ENCODE measurements at regions not wholly inside any gene's neighbourhood (a gene's known extent, or its start where the extent isn't known, plus 50 kb on each side); places are given as distances from the start of the nearest gene placed in this dataset.

DNA sequence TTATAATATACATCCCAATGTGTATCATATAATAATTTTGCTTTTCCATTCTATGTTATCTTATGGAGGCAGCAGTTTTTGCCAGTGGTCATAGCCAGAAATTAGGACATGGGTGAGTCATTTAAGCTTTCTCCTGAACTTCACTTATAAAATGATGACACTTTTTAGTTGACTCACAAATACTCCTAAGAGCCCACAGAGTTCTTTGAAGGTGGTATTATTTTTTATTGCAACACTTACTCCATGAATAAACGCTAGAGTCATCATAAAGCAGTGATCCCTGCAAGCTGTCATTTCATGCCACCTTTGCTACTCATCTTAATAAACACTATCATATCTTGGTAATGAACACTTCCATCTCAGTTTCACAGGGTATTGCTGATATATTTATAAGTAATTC is 69.9 kb upstream of the MAPRE2 start:
- DNase-seq (no peak), ATAC-seq (no peak)
- Histone ChIP-seq H3K4me3 (no peak overlapping the region), H3K36me3 (no peaks in the 10 kb centered on the region), H3K9me3 (no peaks in the 10 kb centered on the region), H3K4me1 (peaks cover 0 to under 1% of the 10 kb centered on the region in 2 donors), H3K27me3 (peaks cover 0 to 29% of the 10 kb centered on the region in 2 donors), H3K27ac (no peak overlapping the region)
- TF ChIP-seq, protein P1, sequence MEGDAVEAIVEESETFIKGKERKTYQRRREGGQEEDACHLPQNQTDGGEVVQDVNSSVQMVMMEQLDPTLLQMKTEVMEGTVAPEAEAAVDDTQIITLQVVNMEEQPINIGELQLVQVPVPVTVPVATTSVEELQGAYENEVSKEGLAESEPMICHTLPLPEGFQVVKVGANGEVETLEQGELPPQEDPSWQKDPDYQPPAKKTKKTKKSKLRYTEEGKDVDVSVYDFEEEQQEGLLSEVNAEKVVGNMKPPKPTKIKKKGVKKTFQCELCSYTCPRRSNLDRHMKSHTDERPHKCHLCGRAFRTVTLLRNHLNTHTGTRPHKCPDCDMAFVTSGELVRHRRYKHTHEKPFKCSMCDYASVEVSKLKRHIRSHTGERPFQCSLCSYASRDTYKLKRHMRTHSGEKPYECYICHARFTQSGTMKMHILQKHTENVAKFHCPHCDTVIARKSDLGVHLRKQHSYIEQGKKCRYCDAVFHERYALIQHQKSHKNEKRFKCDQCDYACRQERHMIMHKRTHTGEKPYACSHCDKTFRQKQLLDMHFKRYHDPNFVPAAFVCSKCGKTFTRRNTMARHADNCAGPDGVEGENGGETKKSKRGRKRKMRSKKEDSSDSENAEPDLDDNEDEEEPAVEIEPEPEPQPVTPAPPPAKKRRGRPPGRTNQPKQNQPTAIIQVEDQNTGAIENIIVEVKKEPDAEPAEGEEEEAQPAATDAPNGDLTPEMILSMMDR (IDR thresholded peaks at IDR 0.05) = no peak
- intact Hi-C loops (cut with DNase I) = no loop called here

DNA sequence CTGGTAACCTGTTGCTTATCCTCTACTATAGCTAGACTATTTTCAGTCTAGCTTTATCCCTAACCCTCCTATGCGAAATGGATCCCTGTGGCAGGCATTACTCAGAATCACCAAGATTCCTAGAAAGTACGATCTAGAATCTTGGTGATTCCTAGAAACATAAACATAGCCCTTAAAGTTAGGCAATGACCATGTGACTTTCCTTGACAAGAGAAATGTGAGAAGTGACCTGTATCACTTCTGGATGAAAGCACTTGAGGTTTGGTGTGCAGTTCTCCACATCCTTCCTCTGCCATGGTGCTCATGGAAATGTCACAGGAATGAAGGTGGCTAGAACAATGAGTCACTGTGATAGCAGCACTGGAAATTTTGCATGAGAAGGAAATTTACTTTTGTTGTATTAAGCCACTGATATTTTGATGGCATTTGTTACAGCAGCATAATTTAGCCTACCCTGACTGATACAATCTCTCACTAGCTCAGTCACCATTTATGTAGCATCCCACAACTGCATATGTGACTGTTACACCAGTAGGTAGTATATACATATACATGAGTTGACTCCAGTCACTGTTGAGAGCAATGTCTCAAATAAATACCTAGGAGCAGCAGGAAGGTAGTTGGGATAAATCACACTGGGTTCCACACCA is 68.3 kb upstream of the MAPRE2 start:
- Histone ChIP-seq H3K4me3 (no peak overlapping the region), H3K27ac (no peak overlapping the region), H3K36me3 (no peaks in the 10 kb centered on the region), H3K4me1 (peaks cover 0 to 17% of the 10 kb centered on the region in 2 donors), H3K27me3 (peaks cover 0 to 40% of the 10 kb centered on the region in 2 donors), H3K9me3 (no peaks in the 10 kb centered on the region)
- no peak for DNase-seq
- no peak for ATAC-seq
- TF ChIP-seq, protein P1 (IDR thresholded peaks at IDR 0.05) = no peak
- intact Hi-C loops (cut with DNase I) = no loop called here

- no peak overlapping the region for H3K27ac ChIP-seq
- H3K36me3 ChIP-seq = no peaks in the 10 kb centered on the region
- TF ChIP-seq, protein P1 (IDR thresholded peaks at IDR 0.05) = no peak
- H3K4me3 ChIP-seq = peak overlapping the region in 1 of 2 donors; percentile 67
- intact Hi-C loops (cut with DNase I) = no loop called here
- peaks cover 0 to 36% of the 10 kb centered on the region in 2 donors for H3K4me1 ChIP-seq
- DNase-seq (no peak), ATAC-seq (no peak)
- H3K9me3 ChIP-seq = no peaks in the 10 kb centered on the region
- peaks cover 0 to 40% of the 10 kb centered on the region in 2 donors for H3K27me3 ChIP-seq
Observed at GRCh38 chr18:34976123-34976522, 65.1 kb upstream of the MAPRE2 start.

DNA sequence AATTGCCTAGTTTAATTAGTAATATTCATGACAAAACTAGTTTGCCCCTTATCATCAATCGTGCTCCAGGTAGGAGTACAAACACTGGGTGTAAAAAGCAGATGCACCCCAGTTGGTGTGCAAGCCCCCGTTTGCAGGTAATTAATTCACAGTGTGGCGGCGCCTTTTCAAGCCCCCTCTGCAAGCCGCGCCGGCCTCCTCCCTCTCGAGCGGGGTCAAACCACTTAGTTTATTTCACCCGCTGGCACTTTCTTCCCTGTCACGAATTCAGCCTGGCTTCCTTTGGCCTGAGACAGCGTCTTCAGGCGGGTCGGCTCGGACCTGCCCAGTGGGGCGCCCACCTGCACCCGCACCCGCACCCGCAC is 64.7 kb upstream of the MAPRE2 start:
- peak in 1 of 4 donors; percentile 22 for DNase-seq

More for the DNA sequence above, 64.7 kb upstream of the MAPRE2 start:
- TF ChIP-seq, protein P1 (IDR thresholded peaks at IDR 0.05) = no peak
- intact Hi-C loops (cut with DNase I) = no loop called here
- Histone ChIP-seq H3K36me3 (no peaks in the 10 kb centered on the region), H3K27ac (no peak overlapping the region), H3K4me3 (peak overlapping the region; percentile 67 to 78), H3K9me3 (no peaks in the 10 kb centered on the region), H3K4me1 (peaks cover 0 to 36% of the 10 kb centered on the region in 2 donors), H3K27me3 (peaks cover 0 to 40% of the 10 kb centered on the region in 2 donors)
- ATAC-seq = no peak
